22Rv1 (cell line): ENCODE measurements at regions not wholly inside any gene's neighbourhood (a gene's known extent, or its start where the extent isn't known, plus 50 kb on each side); places are given as distances from the start of the nearest gene placed in this dataset.

Experiments used
- H3K27ac ChIP-seq: fragments of 450-650 bp; 2 replicates; pipeline ENCODE4 v1.5.1; 2017
- ZFX ChIP-seq: fragments of 450-650 bp; IDR thresholded peaks from 2 replicates; pipeline ENCODE4 v1.6.1; 2017; ENCODE audit warnings: antibody characterized with exemption, borderline replicate concordance
- TF ChIP-seq, protein P1 (sequence below): fragments of 450-650 bp; IDR thresholded peaks from 2 replicates; pipeline ENCODE4 v1.5.1; 2017; ENCODE audit warnings: mild to moderate bottlenecking

GRCh38 chr2:177051278-177051677, 161.3 kb upstream of the HNRNPA3 start:
- TF ChIP-seq, protein P1, sequence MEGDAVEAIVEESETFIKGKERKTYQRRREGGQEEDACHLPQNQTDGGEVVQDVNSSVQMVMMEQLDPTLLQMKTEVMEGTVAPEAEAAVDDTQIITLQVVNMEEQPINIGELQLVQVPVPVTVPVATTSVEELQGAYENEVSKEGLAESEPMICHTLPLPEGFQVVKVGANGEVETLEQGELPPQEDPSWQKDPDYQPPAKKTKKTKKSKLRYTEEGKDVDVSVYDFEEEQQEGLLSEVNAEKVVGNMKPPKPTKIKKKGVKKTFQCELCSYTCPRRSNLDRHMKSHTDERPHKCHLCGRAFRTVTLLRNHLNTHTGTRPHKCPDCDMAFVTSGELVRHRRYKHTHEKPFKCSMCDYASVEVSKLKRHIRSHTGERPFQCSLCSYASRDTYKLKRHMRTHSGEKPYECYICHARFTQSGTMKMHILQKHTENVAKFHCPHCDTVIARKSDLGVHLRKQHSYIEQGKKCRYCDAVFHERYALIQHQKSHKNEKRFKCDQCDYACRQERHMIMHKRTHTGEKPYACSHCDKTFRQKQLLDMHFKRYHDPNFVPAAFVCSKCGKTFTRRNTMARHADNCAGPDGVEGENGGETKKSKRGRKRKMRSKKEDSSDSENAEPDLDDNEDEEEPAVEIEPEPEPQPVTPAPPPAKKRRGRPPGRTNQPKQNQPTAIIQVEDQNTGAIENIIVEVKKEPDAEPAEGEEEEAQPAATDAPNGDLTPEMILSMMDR: no peak
- no peak for TF ChIP-seq ZFX
- H3K27ac ChIP-seq: no peak overlapping the region

DNA sequence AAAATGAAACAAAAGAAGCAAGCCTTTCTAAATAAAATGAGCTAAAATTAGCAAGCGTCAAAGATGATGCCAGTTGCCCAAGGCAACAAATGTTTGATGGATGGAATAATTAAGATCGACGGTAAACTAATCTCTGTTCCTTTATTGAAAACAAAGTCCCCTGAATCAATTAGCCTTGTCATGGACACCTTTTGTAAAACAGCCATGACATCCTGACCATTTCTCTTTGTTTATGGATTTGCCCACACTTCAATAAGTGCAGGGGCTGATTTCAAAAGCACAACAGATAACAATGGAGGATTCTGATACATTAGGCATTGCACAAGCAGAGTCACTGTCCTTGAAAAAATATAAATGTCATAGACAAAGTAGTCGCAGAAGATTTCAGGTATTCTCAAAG, 160.1 kb upstream of the HNRNPA3 start:
- no peak for TF ChIP-seq ZFX
- TF ChIP-seq, protein P1: no peak
- no peak overlapping the region for H3K27ac ChIP-seq

GRCh38 chr2:177053038-177053437, 159.6 kb upstream of the HNRNPA3 start:
- H3K27ac ChIP-seq: no peak overlapping the region
- TF ChIP-seq ZFX: no peak
- TF ChIP-seq, protein P1: no peak

DNA sequence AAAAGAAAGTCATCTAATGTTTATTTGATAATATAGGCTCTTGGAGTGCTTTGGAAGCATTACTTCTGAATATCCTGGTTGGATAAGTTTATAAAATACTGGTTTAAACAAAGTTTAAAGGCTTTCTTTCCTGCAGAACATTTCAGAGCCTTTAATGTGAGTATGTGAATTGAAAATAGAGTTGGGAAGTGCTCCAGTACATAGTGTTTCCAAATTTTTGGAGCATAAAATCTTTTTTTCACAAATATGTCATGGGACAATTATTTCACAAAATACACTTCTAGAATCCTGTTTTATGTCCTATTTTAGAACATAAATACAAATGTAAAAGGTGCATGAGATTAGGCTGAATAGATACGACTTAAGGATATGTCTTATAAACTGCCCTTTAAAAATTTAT, 158.9 kb upstream of the HNRNPA3 start:
- H3K27ac ChIP-seq: no peak overlapping the region
- TF ChIP-seq, protein P1: no peak
- TF ChIP-seq ZFX: no peak

GRCh38 chr2:177056481-177056929, 156.1 kb upstream of the HNRNPA3 start:
- TF ChIP-seq, protein P1: no peak
- TF ChIP-seq ZFX: no peak
- H3K27ac ChIP-seq: no peak overlapping the region

DNA sequence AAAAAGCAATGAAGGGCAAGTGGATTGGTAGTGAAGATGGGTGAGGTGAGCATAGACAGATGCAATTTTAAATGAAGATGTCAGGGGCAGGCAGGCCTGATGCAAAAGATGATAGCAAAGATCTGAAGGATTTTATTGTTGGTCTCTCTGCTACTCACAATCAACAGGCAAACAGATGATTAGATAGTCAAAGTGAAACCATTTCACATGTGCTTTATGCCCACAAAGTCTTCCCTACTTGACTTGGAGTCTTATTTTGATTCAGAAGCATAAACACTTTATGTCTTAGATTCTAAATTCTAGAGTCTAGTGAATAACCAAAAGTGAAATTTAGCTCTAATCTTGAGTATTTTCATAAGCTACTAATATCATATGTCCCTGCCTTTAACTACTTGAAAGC, 153.8 kb upstream of the HNRNPA3 start:
- TF ChIP-seq, protein P1: no peak
- TF ChIP-seq ZFX: no peak
- no peak overlapping the region for H3K27ac ChIP-seq

GRCh38 chr2:177059293-177059692, 153.3 kb upstream of the HNRNPA3 start:
- no peak overlapping the region for H3K27ac ChIP-seq
- TF ChIP-seq ZFX: no peak
- TF ChIP-seq, protein P1: no peak
